Spleen (tissue), 11 donors: ENCODE measurements at regions not wholly inside any gene's neighbourhood (a gene's known extent, or its start where the extent isn't known, plus 50 kb on each side); places are given as distances from the start of the nearest gene placed in this dataset.

ENCODE experiments used
- DNase-seq: peaks from one replicate; pipeline ENCODE4 v3.0.0-alpha.2; 2020
- H3K27ac ChIP-seq, 8 donors: fragments of 200-600 bp; sonication (generic) in 7 of 8; 1 replicate in 4 of 8; 2 replicates in 4 of 8; pipeline versions ENCODE4 v1.5.0 to v1.8.0; 2016 to 2021; ENCODE audit warnings: inconsistent platforms in 4 of 8, mild to moderate bottlenecking in 4 of 8, moderate library complexity in 1 of 8
- H3K27me3 ChIP-seq, 7 donors: fragments of 200-600 bp; sonication (generic) in 6 of 7; replicated peaks in 1 of 7; 1 replicate in 4 of 7; 2 replicates in 3 of 7; pipeline versions ENCODE4 v1.5.0 to v1.8.0; 2016 to 2021; ENCODE audit warnings: inconsistent platforms in 3 of 7, mild to moderate bottlenecking in 1 of 7
- H3K36me3 ChIP-seq, 6 donors: fragments of 200-600 bp; sonication (generic) in 5 of 6; 1 replicate in 4 of 6; 2 replicates in 2 of 6; pipeline versions ENCODE4 v1.5.0 to v1.8.0; 2016 to 2021; ENCODE audit warnings: inconsistent platforms in 2 of 6
- H3K4me1 ChIP-seq, 6 donors: fragments of 200-600 bp; sonication (generic) in 5 of 6; 1 replicate in 3 of 6; 2 replicates in 3 of 6; pipeline versions ENCODE4 v1.5.0 to v1.8.0; 2016 to 2021; ENCODE audit warnings: inconsistent platforms in 3 of 6
- H3K4me3 ChIP-seq, 8 donors: fragments of 200-600 bp; sonication (generic) in 7 of 8; 1 replicate in 4 of 8; 2 replicates in 4 of 8; pipeline versions ENCODE4 v1.5.0 to v1.8.0; 2016 to 2021; ENCODE audit warnings: inconsistent platforms in 4 of 8, mild to moderate bottlenecking in 4 of 8, moderate library complexity in 2 of 8
- H3K9me3 ChIP-seq, 8 donors: fragments of 200-600 bp; sonication (generic) in 7 of 8; 1 replicate in 4 of 8; 2 replicates in 4 of 8; pipeline versions ENCODE4 v1.5.0 to v1.8.0; 2016 to 2021; ENCODE audit warnings: inconsistent platforms in 4 of 8
- CTCF ChIP-seq, 11 experiments: fragments of 200-600 bp in 7 of 11; fragments of 450-650 bp in 4 of 11; sonication (generic) in 4 of 11; IDR thresholded peaks in 8 of 11; conservative IDR thresholded peaks in 3 of 11; 1 replicate in 7 of 11; 2 replicates in 4 of 11; pipeline versions ENCODE4 v1.4.0 to v1.8.0; 2016 to 2021; ENCODE audit warnings: antibody characterized with exemption in 11 of 11, inconsistent platforms in 4 of 11, mild to moderate bottlenecking in 1 of 11
- POLR2A ChIP-seq, 3 donors: fragments of 450-650 bp; IDR thresholded peaks; one replicate each; pipeline ENCODE4 v1.5.1; 2017; ENCODE audit warnings: antibody characterized with exemption in 3 of 3, mild to moderate bottlenecking in 1 of 3
- POLR2AphosphoS5 ChIP-seq, 3 donors: sonication (generic); formaldehyde crosslinking; IDR thresholded peaks; one replicate each; pipeline ENCODE4 v1.5.1; 2017; ENCODE audit warnings: antibody characterized with exemption in 3 of 3
- WGBS, 5 donors: extraction: QIAGEN DNeasy Blood & Tissue Kit in 3 of 5; methylation state at CpG; one replicate each; pipeline versions ENCODE4 v1.1.5 to v1.1.7; 2013 to 2018; 5-methylcytosine and 5-hydroxymethylcytosine counted together
- intact Hi-C: fragments of 100-400 bp; cut with DNase I; formaldehyde crosslinking; loops from one replicate; pipeline ENCODE4 v1.15.0; 2023; ENCODE audit warnings: low total_unique reads
- donor health status: healthy with polysubstance abuse.
- donor health status: DM: no; HTN: no; CAD: no; lungs with moderate emphysema.
- donor health status: DM: no; HTN: no; CAD: no.
- donor health status: Bipolar disorder and iron deficiency.
- donor health status: healthy.
- donor health status: DM: no; HTN: no; CAD: no.
- donor health status: DM: yes; HTN: yes; CAD: no.

DNA sequence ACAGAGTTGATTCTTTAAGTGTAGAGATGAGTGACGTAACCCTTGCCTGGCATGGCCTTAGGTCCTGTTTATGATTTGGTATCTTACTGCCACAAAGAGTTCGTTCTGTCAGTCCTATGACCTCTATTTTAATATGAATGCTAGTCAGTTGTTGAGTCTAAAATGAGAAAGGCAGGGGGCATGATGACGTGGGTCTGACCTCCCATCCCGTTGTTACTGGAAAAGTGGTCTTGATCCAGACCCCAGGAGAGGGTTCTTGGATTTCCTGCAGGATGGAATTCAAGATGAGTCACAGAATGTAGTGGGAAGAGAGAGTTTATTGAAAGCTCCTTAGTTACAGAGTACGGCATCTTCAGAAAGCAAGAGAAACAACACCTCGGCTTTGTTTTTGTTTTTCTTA, 317.0 kb upstream of the COBL start:
- H3K9me3 ChIP-seq, result peaks cover 0 to 29% (median 0%) of the 10 kb centered on the region in 8 donors
- no peaks in the 10 kb centered on the region for H3K27me3 ChIP-seq
- TF ChIP-seq CTCF (IDR thresholded peaks at IDR 0.05 in 8 of 11, conservative IDR thresholded peaks at IDR 0.05 in 3 of 11), result no peak
- TF ChIP-seq POLR2AphosphoS5 (IDR thresholded peaks at IDR 0.05), result no peak
- TF ChIP-seq POLR2A (IDR thresholded peaks at IDR 0.05), result no peak
- intact Hi-C loops, result no loop called here
- no peak overlapping the region for H3K27ac ChIP-seq
- H3K36me3 ChIP-seq, result no peaks in the 10 kb centered on the region
- H3K4me1 ChIP-seq, result no peaks in the 10 kb centered on the region
- WGBS, 5 donors, result 77 to 88% (median 79%) methylated on average over 6 of the region's 6 CpGs
- DNase-seq, result no peak
- no peak overlapping the region for H3K4me3 ChIP-seq

GRCh38 chr7:51633006-51633405, 316.4 kb upstream of the COBL start:
- DNase-seq, result no peak
- Histone ChIP-seq H3K4me3 (no peak overlapping the region), H3K36me3 (no peaks in the 10 kb centered on the region), H3K9me3 (peaks cover 0 to 23% (median 0%) of the 10 kb centered on the region in 8 donors), H3K4me1 (no peaks in the 10 kb centered on the region), H3K27me3 (no peaks in the 10 kb centered on the region), H3K27ac (no peak overlapping the region)
- intact Hi-C loops, result no loop called here
- WGBS, 5 donors, result 91 to 100% (median 100%) methylated on average over 1 of the region's 1 CpG
- TF ChIP-seq CTCF (IDR thresholded peaks at IDR 0.05 in 8 of 11, conservative IDR thresholded peaks at IDR 0.05 in 3 of 11) (no peak), POLR2AphosphoS5 (IDR thresholded peaks at IDR 0.05) (no peak), POLR2A (IDR thresholded peaks at IDR 0.05) (no peak)

GRCh38 chr7:51630933-51631332, 314.3 kb upstream of the COBL start:
- intact Hi-C loops, result no loop called here
- DNase-seq, result no peak
- H3K4me3 ChIP-seq, result no peak overlapping the region
- WGBS, 5 donors, result 91 to 96% (median 92%) methylated on average over 16 of the region's 16 CpGs
- H3K27me3 ChIP-seq, result no peaks in the 10 kb centered on the region
- no peak overlapping the region for H3K27ac ChIP-seq
- H3K4me1 ChIP-seq, result no peaks in the 10 kb centered on the region
- H3K9me3 ChIP-seq, result peaks cover 0 to 22% (median 1%) of the 10 kb centered on the region in 8 donors
- no peak for TF ChIP-seq POLR2A (IDR thresholded peaks at IDR 0.05)
- no peak for TF ChIP-seq POLR2AphosphoS5 (IDR thresholded peaks at IDR 0.05)
- no peak for TF ChIP-seq CTCF (IDR thresholded peaks at IDR 0.05 in 8 of 11, conservative IDR thresholded peaks at IDR 0.05 in 3 of 11)
- H3K36me3 ChIP-seq, result no peaks in the 10 kb centered on the region

DNA sequence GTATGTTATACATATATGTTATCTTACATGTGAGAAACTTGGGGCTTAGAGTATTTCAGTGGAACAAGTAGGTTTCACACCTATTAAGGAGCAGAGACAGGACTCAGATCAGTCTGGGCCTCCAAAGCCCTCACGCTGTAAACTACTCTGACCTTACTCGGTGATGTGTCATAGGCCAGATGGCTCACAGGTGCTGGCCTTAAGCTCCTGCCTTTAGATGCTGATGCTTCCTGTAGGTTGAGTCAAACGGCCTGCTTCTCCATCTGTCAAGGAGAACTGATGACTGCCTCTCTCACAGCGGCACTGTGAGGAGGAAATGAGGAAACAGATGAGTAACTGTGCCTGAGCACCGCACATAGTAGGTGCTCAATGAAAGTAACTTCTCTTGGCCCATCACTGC, 312.6 kb upstream of the COBL start:
- 64 to 74% (median 66%) methylated on average over 5 of the region's 5 CpGs for WGBS, 5 donors
- peaks cover 0 to 16% (median 1%) of the 10 kb centered on the region in 8 donors for H3K9me3 ChIP-seq
- DNase-seq, result no peak
- H3K4me3 ChIP-seq, result no peak overlapping the region
- H3K4me1 ChIP-seq, result no peaks in the 10 kb centered on the region
- intact Hi-C loops, result no loop called here
- no peak overlapping the region for H3K27ac ChIP-seq
- no peaks in the 10 kb centered on the region for H3K27me3 ChIP-seq
- no peaks in the 10 kb centered on the region for H3K36me3 ChIP-seq
- TF ChIP-seq POLR2A (IDR thresholded peaks at IDR 0.05) (no peak), POLR2AphosphoS5 (IDR thresholded peaks at IDR 0.05) (no peak), CTCF (IDR thresholded peaks at IDR 0.05 in 8 of 11, conservative IDR thresholded peaks at IDR 0.05 in 3 of 11) (no peak)
